SK-MEL-5 (cell line): ENCODE measurements at regions not wholly inside any gene's neighbourhood (a gene's known extent, or its start where the extent isn't known, plus 50 kb on each side); places are given as distances from the start of the nearest gene placed in this dataset.
A peak's percentile ranks its signal among the peaks of the same experiment; 100 is the strongest.
"Not testable (repeated sequence)": the region's sequence is repeated elsewhere in the genome, so short reads cannot be mapped to it uniquely, and the experiment has no call there.

Source experiments
- DNase-seq: peaks from one replicate; pipeline ENCODE4 v3.0.0-alpha.2; 2016; ENCODE audit warnings: low read depth, low spot score
- in situ Hi-C: cut with HindIII; loops from 2 replicates; pipeline ENCODE4 v1.10.0; 2016; ENCODE audit warnings: low sequenced_read_pairs, high pct_unique_total_duplicates, low pct_unique_long_range_greater_than_20kb

GRCh38 chr16:59634951-59635350, 900.8 kb upstream of the GOT2 start:
- no peak for DNase-seq
- in situ Hi-C loops: no loop called here

GRCh38 chr16:59634004-59634579, 900.0 kb upstream of the GOT2 start:
- in situ Hi-C loops: no loop called here
- DNase-seq: no peak

- no peak for DNase-seq
- in situ Hi-C loops: no loop called here
These were observed 898.2 kb upstream of the GOT2 start for GRCh38 chr16:59632276-59632855.

GRCh38 chr16:59624381-59624780, 890.3 kb upstream of the GOT2 start:
- in situ Hi-C loops, DNase-seq: not testable (repeated sequence)

- DNase-seq: peak; percentile 98
- in situ Hi-C loops: no loop called here
These were observed 880.5 kb upstream of the GOT2 start for GRCh38 chr16:59614466-59615240.

- DNase-seq, in situ Hi-C loops: not testable (repeated sequence)
These were observed 878.9 kb upstream of the GOT2 start for GRCh38 chr16:59612910-59613620.

- in situ Hi-C loops: no loop called here
- DNase-seq: no peak
These were observed 878.0 kb upstream of the GOT2 start for GRCh38 chr16:59612094-59612493.

GRCh38 chr16:59611556-59611955, 877.4 kb upstream of the GOT2 start:
- in situ Hi-C loops: no loop called here
- no peak for DNase-seq

GRCh38 chr16:59605706-59606105, 871.6 kb upstream of the GOT2 start:
- DNase-seq: peak; percentile 9
- in situ Hi-C loops: no loop called here

GRCh38 chr16:59604354-59604753, 870.2 kb upstream of the GOT2 start:
- in situ Hi-C loops: no loop called here
- DNase-seq: no peak

GRCh38 chr16:59601452-59601851, 867.3 kb upstream of the GOT2 start:
- no peak for DNase-seq
- in situ Hi-C loops: no loop called here

- in situ Hi-C loops: no loop called here
- DNase-seq: no peak
These were observed 863.2 kb upstream of the GOT2 start for GRCh38 chr16:59597269-59597668.

GRCh38 chr16:59596693-59597092, 862.6 kb upstream of the GOT2 start:
- DNase-seq: no peak
- in situ Hi-C loops: no loop called here

GRCh38 chr16:59593194-59593661, 859.1 kb upstream of the GOT2 start:
- in situ Hi-C loops: no loop called here
- no peak for DNase-seq

GRCh38 chr16:59591480-59591879, 857.4 kb upstream of the GOT2 start:
- in situ Hi-C loops: no loop called here
- peak; percentile 24 for DNase-seq

GRCh38 chr16:59590845-59591244, 856.7 kb upstream of the GOT2 start:
- no peak for DNase-seq
- in situ Hi-C loops: no loop called here

GRCh38 chr16:59586331-59586730, 852.2 kb upstream of the GOT2 start:
- in situ Hi-C loops: no loop called here
- peak; percentile 73 for DNase-seq

- DNase-seq: no peak
- in situ Hi-C loops: no loop called here
These were observed 840.2 kb upstream of the GOT2 start for GRCh38 chr16:59574296-59574695.
